ENCODE measurements at regions not wholly inside any gene's neighbourhood (a gene's known extent, or its start where the extent isn't known, plus 50 kb on each side); places are given as distances from the start of the nearest gene placed in this dataset.

- no peaks in the 10 kb centered on the region for H3K36me3 Mint-ChIP-seq
- Histone ChIP-seq H3F3A (ENCODE audit: low read depth) (no peaks in the 10 kb centered on the region), H2AFZ (replicated peaks) (no peak overlapping the region), H3K4me3 (no peak overlapping the region), H3K36me3 (no peaks in the 10 kb centered on the region), H3K27ac (no peak overlapping the region), H3K9ac (no peak overlapping the region), H3K4me2 (no peak overlapping the region), H3K9me3 (ENCODE audit: low read depth) (no peaks in the 10 kb centered on the region), H3K27me3 (no peaks in the 10 kb centered on the region), H3K79me2 (ENCODE audit: low read depth) (no peaks in the 10 kb centered on the region), H4K20me1 (ENCODE audit: low read depth) (no peaks in the 10 kb centered on the region), H3K4me1 (no peaks in the 10 kb centered on the region)
- no peaks in the 10 kb centered on the region for H3K27me3 Mint-ChIP-seq (ENCODE audit: insufficient read depth, low read depth)
- H3K4me1 Mint-ChIP-seq, result no peaks in the 10 kb centered on the region
- peaks cover 10% of the 10 kb centered on the region for H3K9me3 Mint-ChIP-seq
- no peak for DNase-seq (ENCODE audit: low spot score)
- TF ChIP-seq EZH2phosphoT487 (IDR thresholded peaks at IDR 0.05) (no peak), CTCF (IDR thresholded peaks at IDR 0.05) (no peak), EZH2 (IDR thresholded peaks at IDR 0.05) (no peak)
- no peak overlapping the region for H3K27ac Mint-ChIP-seq
- no peak overlapping the region for H3K4me3 Mint-ChIP-seq
Observed at GRCh38 chr1:103283841-103284669, 175.7 kb upstream of the COL11A1 start.

- Mint-ChIP-seq H3K4me1 (no peaks in the 10 kb centered on the region), H3K9me3 (peaks cover 9% of the 10 kb centered on the region), H3K36me3 (no peaks in the 10 kb centered on the region), H3K27me3 (ENCODE audit: insufficient read depth, low read depth) (no peaks in the 10 kb centered on the region), H3K4me3 (no peak overlapping the region), H3K27ac (no peak overlapping the region)
- Histone ChIP-seq H3K4me1 (no peaks in the 10 kb centered on the region), H3K9me3 (ENCODE audit: low read depth) (no peaks in the 10 kb centered on the region), H3K27me3 (no peaks in the 10 kb centered on the region), H3K27ac (no peak overlapping the region), H3K79me2 (ENCODE audit: low read depth) (no peaks in the 10 kb centered on the region), H4K20me1 (ENCODE audit: low read depth) (no peaks in the 10 kb centered on the region), H3K4me3 (no peak overlapping the region), H2AFZ (replicated peaks) (no peak overlapping the region), H3K4me2 (no peak overlapping the region), H3K9ac (no peak overlapping the region), H3K36me3 (no peaks in the 10 kb centered on the region), H3F3A (ENCODE audit: low read depth) (no peaks in the 10 kb centered on the region)
- TF ChIP-seq EZH2 (IDR thresholded peaks at IDR 0.05), result no peak
- no peak for TF ChIP-seq EZH2phosphoT487 (IDR thresholded peaks at IDR 0.05)
- no peak for DNase-seq (ENCODE audit: low spot score)
Observed at GRCh38 chr1:103283371-103283770, 175.0 kb upstream of the COL11A1 start.

- no peaks in the 10 kb centered on the region for H3K36me3 ChIP-seq
- no peaks in the 10 kb centered on the region for H3K27me3 Mint-ChIP-seq (ENCODE audit: insufficient read depth, low read depth)
- no peak overlapping the region for H2AFZ ChIP-seq (replicated peaks)
- no peaks in the 10 kb centered on the region for H3K27me3 ChIP-seq
- H3K36me3 Mint-ChIP-seq, result no peaks in the 10 kb centered on the region
- no peaks in the 10 kb centered on the region for H4K20me1 ChIP-seq (ENCODE audit: low read depth)
- H3K9me3 Mint-ChIP-seq, result peaks cover 5% of the 10 kb centered on the region
- H3K79me2 ChIP-seq (ENCODE audit: low read depth), result no peaks in the 10 kb centered on the region
- peaks cover 9% of the 10 kb centered on the region for H3K4me1 ChIP-seq
- H3K9ac ChIP-seq, result no peak overlapping the region
- no peak overlapping the region for H3K4me3 ChIP-seq
- no peak overlapping the region for H3K4me3 Mint-ChIP-seq
- no peak overlapping the region for H3K27ac ChIP-seq
- TF ChIP-seq EZH2 (IDR thresholded peaks at IDR 0.05) (no peak), CTCF (IDR thresholded peaks at IDR 0.05) (no peak), EZH2phosphoT487 (IDR thresholded peaks at IDR 0.05) (no peak)
- peaks cover 3% of the 10 kb centered on the region for H3K4me1 Mint-ChIP-seq
- H3K27ac Mint-ChIP-seq, result no peak overlapping the region
- H3K9me3 ChIP-seq (ENCODE audit: low read depth), result no peaks in the 10 kb centered on the region
- no peaks in the 10 kb centered on the region for H3F3A ChIP-seq (ENCODE audit: low read depth)
- peak overlapping the region; percentile 19 for H3K4me2 ChIP-seq
- peak; percentile 13 for DNase-seq (ENCODE audit: low spot score)
Observed at GRCh38 chr1:103275725-103276124, 167.4 kb upstream of the COL11A1 start.

GRCh38 chr1:103274886-103275285, 166.6 kb upstream of the COL11A1 start:
- Histone ChIP-seq H3K36me3 (no peaks in the 10 kb centered on the region), H4K20me1 (ENCODE audit: low read depth) (no peaks in the 10 kb centered on the region), H3F3A (ENCODE audit: low read depth) (no peaks in the 10 kb centered on the region), H3K79me2 (ENCODE audit: low read depth) (no peaks in the 10 kb centered on the region), H3K9ac (no peak overlapping the region), H2AFZ (replicated peaks) (no peak overlapping the region), H3K4me2 (no peak overlapping the region), H3K27me3 (no peaks in the 10 kb centered on the region), H3K27ac (no peak overlapping the region), H3K4me3 (no peak overlapping the region), H3K4me1 (peaks cover 9% of the 10 kb centered on the region), H3K9me3 (ENCODE audit: low read depth) (no peaks in the 10 kb centered on the region)
- no peaks in the 10 kb centered on the region for H3K27me3 Mint-ChIP-seq (ENCODE audit: insufficient read depth, low read depth)
- no peak for DNase-seq (ENCODE audit: low spot score)
- H3K4me3 Mint-ChIP-seq, result no peak overlapping the region
- TF ChIP-seq EZH2phosphoT487 (IDR thresholded peaks at IDR 0.05), result no peak
- no peak for TF ChIP-seq EZH2 (IDR thresholded peaks at IDR 0.05)
- peaks cover under 1% of the 10 kb centered on the region for H3K9me3 Mint-ChIP-seq
- H3K27ac Mint-ChIP-seq, result no peak overlapping the region
- no peaks in the 10 kb centered on the region for H3K36me3 Mint-ChIP-seq
- peaks cover 3% of the 10 kb centered on the region for H3K4me1 Mint-ChIP-seq

All from neural progenitor cell (in vitro differentiated cells).